ENCODE measurements at regions not wholly inside any gene's neighbourhood (a gene's known extent, or its start where the extent isn't known, plus 50 kb on each side); places are given as distances from the start of the nearest gene placed in this dataset.
"Not testable (repeated sequence)": the region's sequence is repeated elsewhere in the genome, so short reads cannot be mapped to it uniquely, and the experiment has no call there.

DNA sequence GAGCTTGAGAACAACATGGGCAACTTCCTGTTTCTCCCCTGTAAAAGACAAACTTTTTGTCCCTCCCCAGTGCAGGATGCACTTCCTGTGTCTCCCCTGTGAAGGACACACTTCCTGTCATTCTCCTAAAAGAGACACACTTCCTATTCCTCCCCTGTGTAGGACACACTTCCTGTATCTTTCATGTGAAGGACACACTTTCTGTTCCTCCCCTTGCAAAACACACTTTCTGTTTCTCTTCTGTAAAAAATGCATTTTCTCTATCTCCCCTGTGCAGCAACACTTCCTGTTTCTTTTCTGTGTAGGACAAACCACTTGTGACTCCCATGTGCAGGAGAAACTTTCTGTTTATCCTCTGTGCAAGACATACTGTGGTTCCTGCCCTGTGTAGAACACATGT, 488.6 kb upstream of the USP9Y start:
- H3K27ac Mint-ChIP-seq = no peak overlapping the region
- H3K4me1 Mint-ChIP-seq (ENCODE audit: low read depth) = peaks cover 53% of the 10 kb centered on the region
- no peak overlapping the region for H3K4me3 Mint-ChIP-seq
- H3K36me3 Mint-ChIP-seq (ENCODE audit: low read depth) = peaks cover 41% of the 10 kb centered on the region
- H3K9me3 Mint-ChIP-seq = peaks cover 52% of the 10 kb centered on the region
- no peaks in the 10 kb centered on the region for H3K27me3 Mint-ChIP-seq

DNA sequence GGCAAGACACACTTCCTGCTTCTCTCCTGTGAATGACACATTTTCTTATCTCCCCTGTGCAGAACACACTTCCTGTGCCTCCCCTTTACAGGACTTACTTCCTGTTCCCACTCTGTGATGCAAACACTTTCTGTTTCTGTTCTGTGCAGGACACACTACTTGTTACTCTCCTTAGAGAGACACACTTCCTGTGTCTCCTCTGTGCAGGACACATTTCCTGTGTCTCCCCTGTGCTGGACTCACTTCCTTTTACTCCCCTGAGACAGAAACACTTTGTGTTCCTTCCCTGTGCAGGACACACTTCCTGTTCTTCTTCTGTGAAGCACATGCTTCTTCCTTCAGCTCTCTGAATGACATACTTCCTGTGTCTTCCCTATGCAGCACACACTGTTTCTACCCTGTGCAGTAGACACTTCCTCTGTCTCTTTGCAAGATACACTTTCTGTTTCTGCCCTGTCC, 485.4 kb upstream of the USP9Y start:
- H3K4me1 Mint-ChIP-seq (ENCODE audit: low read depth) = peaks cover 58% of the 10 kb centered on the region
- peaks cover 41% of the 10 kb centered on the region for H3K36me3 Mint-ChIP-seq (ENCODE audit: low read depth)
- peak overlapping the region; percentile 73 for H3K27ac Mint-ChIP-seq
- H3K27me3 Mint-ChIP-seq = no peaks in the 10 kb centered on the region
- H3K9me3 Mint-ChIP-seq = peaks cover 56% of the 10 kb centered on the region
- peak overlapping the region; percentile 53 for H3K4me3 Mint-ChIP-seq

DNA sequence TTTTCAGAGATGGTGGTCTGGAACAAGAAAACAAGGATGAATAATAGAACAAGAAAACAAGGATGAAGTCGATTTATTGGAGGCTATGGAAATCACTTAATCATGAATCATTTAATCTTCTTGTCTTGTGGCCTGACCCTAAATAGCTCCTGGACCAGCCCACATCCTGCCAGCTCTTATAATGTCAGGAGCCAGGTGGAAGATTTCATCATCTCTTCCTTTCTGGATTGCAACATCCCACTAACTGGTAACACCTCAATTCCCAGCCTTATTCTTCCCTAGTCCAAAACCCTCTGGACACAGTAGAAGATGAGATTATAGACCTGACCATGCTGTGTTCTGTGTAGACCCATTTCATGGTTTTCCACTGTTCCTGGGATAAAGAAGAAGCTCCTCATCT, 470.1 kb upstream of the USP9Y start:
- Mint-ChIP-seq H3K36me3 (ENCODE audit: low read depth) (no peaks in the 10 kb centered on the region), H3K4me3 (no peak overlapping the region), H3K9me3 (no peaks in the 10 kb centered on the region)

DNA sequence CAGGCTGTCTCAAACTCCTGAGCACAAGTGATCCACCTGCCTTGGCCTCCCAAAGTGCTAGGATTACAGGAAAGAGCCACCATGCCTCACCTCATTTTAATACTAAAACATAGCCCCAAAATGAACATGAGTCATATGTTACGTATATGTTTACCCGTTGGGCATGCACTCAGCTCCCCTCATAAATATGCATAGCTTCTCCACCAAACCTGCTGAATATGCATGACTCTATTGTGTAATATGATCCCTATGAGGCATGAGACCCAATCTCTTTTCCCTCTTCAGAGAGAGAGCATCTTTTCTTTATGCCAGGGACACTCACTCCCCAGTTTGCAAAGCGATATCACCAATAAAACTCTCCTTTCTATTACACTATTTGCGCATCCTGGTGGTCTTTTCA, 464.6 kb upstream of the USP9Y start:
- no peaks in the 10 kb centered on the region for H3K4me1 Mint-ChIP-seq (ENCODE audit: low read depth)
- H3K4me3 Mint-ChIP-seq = no peak overlapping the region
- no peaks in the 10 kb centered on the region for H3K9me3 Mint-ChIP-seq
- H3K27me3 Mint-ChIP-seq = no peaks in the 10 kb centered on the region
- no peak overlapping the region for H3K27ac Mint-ChIP-seq
- no peaks in the 10 kb centered on the region for H3K36me3 Mint-ChIP-seq (ENCODE audit: low read depth)

More for the DNA sequence above, 470.1 kb upstream of the USP9Y start:
- H3K27me3 Mint-ChIP-seq = no peaks in the 10 kb centered on the region
- no peak overlapping the region for H3K27ac Mint-ChIP-seq
- no peaks in the 10 kb centered on the region for H3K4me1 Mint-ChIP-seq (ENCODE audit: low read depth)

DNA sequence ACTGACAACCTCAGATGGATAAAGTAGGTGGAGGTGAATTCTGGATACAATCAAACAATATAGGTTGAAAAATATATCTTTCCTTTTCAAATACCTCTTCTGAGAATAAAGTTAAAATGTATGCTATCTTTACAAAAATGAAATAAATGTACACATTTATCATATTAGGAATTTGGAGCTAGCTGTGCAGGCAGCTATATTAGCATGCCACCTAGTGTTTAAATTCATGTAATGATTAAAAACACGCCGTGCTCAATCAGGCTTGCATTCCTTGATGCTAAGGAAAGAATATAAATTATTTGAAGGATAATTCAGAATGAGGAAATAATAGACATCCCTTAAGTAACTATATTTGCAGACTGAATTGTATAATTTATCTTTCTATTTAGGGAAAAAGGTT, 460.7 kb upstream of the USP9Y start:
- not testable (repeated sequence) for H3K9me3 Mint-ChIP-seq; H3K36me3 Mint-ChIP-seq (ENCODE audit: low read depth); H3K4me1 Mint-ChIP-seq (ENCODE audit: low read depth); H3K4me3 Mint-ChIP-seq; H3K27me3 Mint-ChIP-seq; H3K27ac Mint-ChIP-seq

DNA sequence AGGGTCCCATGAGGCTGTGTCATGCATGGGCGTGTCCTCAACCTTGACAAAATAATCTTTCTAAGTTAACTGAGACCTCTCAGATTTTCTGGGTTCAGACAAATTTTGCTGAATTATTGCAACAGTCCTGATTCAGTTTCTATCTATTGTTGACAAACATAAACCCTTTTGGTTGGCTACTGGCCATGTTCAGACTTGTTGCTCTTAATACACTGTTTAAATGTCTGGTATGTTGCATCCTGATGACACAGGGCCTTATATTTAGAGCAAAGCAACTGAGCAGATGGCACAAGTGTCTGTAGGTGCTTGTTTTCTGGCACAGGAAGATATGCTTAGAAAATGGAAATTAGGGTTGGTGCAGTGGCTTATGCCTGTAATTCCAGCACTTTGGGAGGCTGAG, 456.9 kb upstream of the USP9Y start:
- Mint-ChIP-seq H3K36me3 (ENCODE audit: low read depth) (no peaks in the 10 kb centered on the region), H3K27ac (no peak overlapping the region), H3K9me3 (no peaks in the 10 kb centered on the region), H3K4me1 (ENCODE audit: low read depth) (no peaks in the 10 kb centered on the region), H3K27me3 (no peaks in the 10 kb centered on the region), H3K4me3 (no peak overlapping the region)

DNA sequence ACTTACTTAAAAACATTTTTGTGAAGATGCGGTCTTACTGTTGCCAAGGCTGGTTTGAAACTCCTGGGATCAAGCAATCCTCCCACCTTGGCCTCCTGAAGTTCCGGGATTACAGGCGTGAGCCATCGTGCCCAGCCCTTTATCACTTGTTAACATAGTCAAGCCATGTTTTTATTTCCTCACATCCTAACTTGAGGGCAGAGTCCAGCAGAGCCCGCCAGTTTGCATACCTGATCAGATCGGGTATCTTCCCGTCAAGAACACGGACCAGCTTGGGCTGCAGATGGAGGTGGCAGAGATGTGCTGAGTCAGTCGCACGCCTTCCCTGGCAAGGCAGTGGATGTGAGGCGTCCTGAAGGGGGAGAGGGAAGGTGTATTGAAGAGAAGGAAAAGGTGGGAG, 447.3 kb upstream of the USP9Y start:
- H3K36me3 Mint-ChIP-seq (ENCODE audit: low read depth) = no peaks in the 10 kb centered on the region
- no peak overlapping the region for H3K4me3 Mint-ChIP-seq
- H3K27me3 Mint-ChIP-seq = peaks cover 7% of the 10 kb centered on the region
- H3K27ac Mint-ChIP-seq = no peak overlapping the region
- peaks cover 7% of the 10 kb centered on the region for H3K4me1 Mint-ChIP-seq (ENCODE audit: low read depth)
- no peaks in the 10 kb centered on the region for H3K9me3 Mint-ChIP-seq

DNA sequence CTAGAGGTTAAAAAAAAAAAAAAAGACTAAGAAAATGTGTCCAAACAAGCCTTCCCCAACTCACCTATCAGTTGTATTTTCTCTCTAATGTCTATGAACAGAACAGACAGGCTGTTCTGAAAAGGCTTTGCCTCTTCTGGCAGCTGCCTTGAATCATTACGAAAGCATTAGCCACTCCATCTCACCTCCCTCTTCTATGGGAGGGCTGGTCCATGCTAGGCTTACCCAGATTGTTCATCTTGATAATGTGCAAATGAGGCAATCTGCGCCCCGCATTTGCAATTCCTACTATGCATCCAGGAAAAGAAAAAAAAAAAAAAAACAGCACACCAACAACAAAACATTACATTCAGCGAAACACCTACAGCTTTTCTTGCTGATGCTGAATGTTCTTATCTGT, 429.9 kb upstream of the USP9Y start:
- no peaks in the 10 kb centered on the region for H3K9me3 Mint-ChIP-seq
- H3K4me3 Mint-ChIP-seq = no peak overlapping the region
- H3K36me3 Mint-ChIP-seq (ENCODE audit: low read depth) = no peaks in the 10 kb centered on the region
- H3K4me1 Mint-ChIP-seq (ENCODE audit: low read depth) = no peaks in the 10 kb centered on the region
- no peak overlapping the region for H3K27ac Mint-ChIP-seq
- H3K27me3 Mint-ChIP-seq = no peaks in the 10 kb centered on the region

DNA sequence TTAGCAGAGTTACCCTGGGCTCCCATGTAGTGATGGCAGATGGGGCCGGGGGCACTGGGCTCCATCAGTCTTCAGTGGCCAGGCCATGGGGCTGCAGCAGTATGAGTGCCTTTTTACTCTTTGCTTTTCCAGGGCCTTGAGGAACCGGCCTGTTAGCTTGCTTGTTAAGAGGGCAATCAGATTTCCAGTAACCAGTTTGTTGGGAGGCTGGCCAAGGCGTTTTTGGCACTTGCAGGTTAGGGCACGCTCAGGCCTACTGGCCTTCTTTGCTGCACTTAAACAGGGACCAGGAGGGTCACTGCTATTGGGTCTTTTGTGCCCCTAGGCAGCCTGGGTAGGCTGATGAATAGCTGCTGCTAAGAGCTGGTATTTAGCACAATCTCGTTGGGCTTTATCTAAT, 415.4 kb upstream of the USP9Y start:
- H3K36me3 Mint-ChIP-seq (ENCODE audit: low read depth) = no peaks in the 10 kb centered on the region
- H3K27me3 Mint-ChIP-seq = peaks cover 2% of the 10 kb centered on the region
- no peaks in the 10 kb centered on the region for H3K9me3 Mint-ChIP-seq
- no peak overlapping the region for H3K27ac Mint-ChIP-seq
- no peak overlapping the region for H3K4me3 Mint-ChIP-seq
- H3K4me1 Mint-ChIP-seq (ENCODE audit: low read depth) = peaks cover 11% of the 10 kb centered on the region

DNA sequence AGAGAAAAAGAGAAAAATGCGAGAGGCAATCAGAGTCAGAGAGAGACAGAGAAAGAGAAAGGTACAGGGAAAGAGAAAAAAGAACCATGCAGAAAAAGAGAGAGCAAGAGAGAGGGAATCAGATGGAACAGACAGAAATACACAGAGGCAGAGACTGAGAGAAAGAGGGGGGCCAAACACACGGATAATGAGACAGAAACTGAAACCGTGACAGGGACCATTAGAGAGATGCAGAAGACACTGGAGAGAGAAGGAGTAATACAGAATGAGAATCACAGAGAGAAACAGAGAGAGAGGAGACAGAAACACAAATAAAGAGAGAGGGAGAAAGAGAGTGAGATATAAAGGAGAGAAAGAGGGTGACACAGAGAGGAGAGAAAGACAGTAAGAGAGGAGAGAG, 412.1 kb upstream of the USP9Y start:
- no peaks in the 10 kb centered on the region for H3K36me3 Mint-ChIP-seq (ENCODE audit: low read depth)
- no peaks in the 10 kb centered on the region for H3K9me3 Mint-ChIP-seq
- peaks cover 11% of the 10 kb centered on the region for H3K4me1 Mint-ChIP-seq (ENCODE audit: low read depth)
- peak overlapping the region; percentile 69 for H3K27ac Mint-ChIP-seq
- H3K27me3 Mint-ChIP-seq = peaks cover 2% of the 10 kb centered on the region
- peak overlapping the region; percentile 44 for H3K4me3 Mint-ChIP-seq

DNA sequence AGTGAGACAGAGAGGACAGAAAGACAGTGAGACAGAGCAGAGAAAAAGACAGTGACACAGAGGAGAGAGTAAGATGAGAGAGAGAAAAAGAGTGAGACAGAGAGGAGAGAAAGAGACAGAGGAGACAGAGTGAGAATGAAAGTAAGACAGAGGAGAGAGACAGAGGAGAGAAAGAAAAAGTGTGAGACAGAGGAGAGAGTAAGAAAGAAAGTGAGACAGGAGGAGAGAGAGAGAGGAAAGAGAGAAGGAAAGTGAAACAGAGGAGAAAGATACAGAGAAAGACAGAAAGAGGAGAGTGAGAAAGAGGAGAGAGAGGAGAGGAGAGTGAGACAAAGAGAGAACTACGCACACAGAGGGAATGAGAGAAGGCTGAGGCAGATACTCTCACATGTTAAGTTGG, 411.6 kb upstream of the USP9Y start:
- H3K4me1 Mint-ChIP-seq (ENCODE audit: low read depth) = peaks cover 11% of the 10 kb centered on the region
- peaks cover 2% of the 10 kb centered on the region for H3K27me3 Mint-ChIP-seq
- no peaks in the 10 kb centered on the region for H3K36me3 Mint-ChIP-seq (ENCODE audit: low read depth)
- peak overlapping the region; percentile 69 for H3K27ac Mint-ChIP-seq
- no peaks in the 10 kb centered on the region for H3K9me3 Mint-ChIP-seq
- H3K4me3 Mint-ChIP-seq = peak overlapping the region; percentile 44

DNA sequence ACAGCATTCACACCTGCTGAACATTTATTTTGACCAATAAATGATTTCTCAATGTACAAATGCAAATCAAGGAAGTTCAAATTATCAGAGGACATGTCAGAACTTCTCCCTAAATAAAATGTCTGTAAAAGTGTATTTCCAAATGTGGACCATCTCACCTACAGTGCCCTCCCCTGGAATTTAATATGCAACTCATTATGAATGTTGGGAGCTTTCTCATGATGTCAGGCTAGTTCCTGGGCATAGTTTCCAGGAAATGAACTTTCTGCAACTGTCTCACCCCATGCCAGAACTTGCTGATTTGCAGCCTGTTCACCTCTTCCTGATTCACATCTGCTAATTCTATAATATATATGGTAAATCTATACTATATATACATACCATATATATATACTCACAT, 408.5 kb upstream of the USP9Y start:
- Mint-ChIP-seq H3K9me3 (no peaks in the 10 kb centered on the region), H3K36me3 (ENCODE audit: low read depth) (no peaks in the 10 kb centered on the region), H3K4me3 (no peak overlapping the region), H3K27ac (no peak overlapping the region), H3K4me1 (ENCODE audit: low read depth) (peaks cover 11% of the 10 kb centered on the region), H3K27me3 (no peaks in the 10 kb centered on the region)

DNA sequence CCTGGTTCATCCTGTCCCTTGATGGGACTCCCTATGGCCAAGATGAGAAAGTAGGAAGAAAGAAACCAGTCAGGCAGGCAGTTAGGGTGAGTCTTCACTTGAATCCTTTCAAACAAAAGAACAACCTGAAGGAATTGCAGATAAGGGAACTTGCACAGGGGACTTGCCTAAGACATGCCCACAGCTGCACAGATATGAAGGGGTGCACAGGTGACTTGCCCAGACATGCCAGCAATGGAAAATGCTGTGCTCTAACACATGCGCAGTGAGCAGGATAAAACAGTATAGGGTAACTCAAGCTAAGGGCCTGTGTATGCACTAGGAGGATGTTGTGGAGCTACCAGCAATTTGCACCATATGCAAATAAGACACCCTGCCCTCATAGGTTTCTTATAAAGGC, 404.6 kb upstream of the USP9Y start:
- H3K4me1 Mint-ChIP-seq (ENCODE audit: low read depth) = no peaks in the 10 kb centered on the region
- no peaks in the 10 kb centered on the region for H3K9me3 Mint-ChIP-seq
- H3K27me3 Mint-ChIP-seq = no peaks in the 10 kb centered on the region
- H3K36me3 Mint-ChIP-seq (ENCODE audit: low read depth) = no peaks in the 10 kb centered on the region
- no peak overlapping the region for H3K4me3 Mint-ChIP-seq
- no peak overlapping the region for H3K27ac Mint-ChIP-seq

DNA sequence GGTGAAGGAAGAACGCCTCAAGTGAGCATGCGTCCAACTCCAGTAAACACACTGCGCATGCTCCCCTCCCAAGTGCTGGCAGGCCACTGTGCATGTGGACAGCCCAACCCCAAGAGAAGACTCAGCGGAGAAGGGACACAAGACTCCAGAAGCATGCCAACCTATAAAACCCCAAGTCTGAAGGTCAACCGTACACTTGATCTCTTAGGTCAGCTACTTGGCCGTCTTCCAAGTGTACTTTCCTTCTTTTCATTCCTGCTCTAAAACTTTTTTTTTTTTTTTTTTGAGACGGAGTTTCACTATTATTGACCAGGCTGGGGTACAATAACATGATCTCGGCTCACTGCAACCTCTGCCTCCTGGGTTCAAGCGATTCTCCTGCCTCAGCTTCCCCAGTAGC, 401.2 kb upstream of the USP9Y start:
- H3K27me3 Mint-ChIP-seq, H3K9me3 Mint-ChIP-seq, H3K27ac Mint-ChIP-seq: not testable (repeated sequence)

DNA sequence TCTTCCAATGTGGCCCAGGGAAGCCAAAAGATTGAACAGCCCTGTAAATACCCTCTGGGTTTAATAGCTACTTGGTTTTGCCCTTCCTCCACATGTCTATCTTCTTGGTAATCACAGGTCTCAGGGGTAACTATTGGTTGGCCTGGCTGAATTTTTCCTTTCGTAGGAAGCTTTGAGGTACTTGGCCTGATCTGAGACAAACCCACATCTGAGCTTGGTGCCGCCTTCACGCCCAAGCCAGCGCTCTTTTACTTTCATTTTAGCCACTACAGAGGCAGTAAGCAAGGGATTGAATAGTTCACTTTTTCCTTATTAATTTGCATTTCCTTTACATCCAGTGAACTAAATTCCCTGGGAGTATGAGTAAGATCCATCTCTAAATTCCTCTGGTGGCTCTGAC, 397.6 kb upstream of the USP9Y start:
- Mint-ChIP-seq H3K36me3 (ENCODE audit: low read depth) (no peaks in the 10 kb centered on the region), H3K4me3 (peak overlapping the region; percentile 66), H3K4me1 (ENCODE audit: low read depth) (peaks cover 12% of the 10 kb centered on the region), H3K27me3 (no peaks in the 10 kb centered on the region), H3K9me3 (peaks cover 7% of the 10 kb centered on the region), H3K27ac (peak overlapping the region; percentile 74)

More for the DNA sequence above, 401.2 kb upstream of the USP9Y start:
- H3K4me1 Mint-ChIP-seq (ENCODE audit: low read depth); H3K4me3 Mint-ChIP-seq; H3K36me3 Mint-ChIP-seq (ENCODE audit: low read depth): not testable (repeated sequence)

DNA sequence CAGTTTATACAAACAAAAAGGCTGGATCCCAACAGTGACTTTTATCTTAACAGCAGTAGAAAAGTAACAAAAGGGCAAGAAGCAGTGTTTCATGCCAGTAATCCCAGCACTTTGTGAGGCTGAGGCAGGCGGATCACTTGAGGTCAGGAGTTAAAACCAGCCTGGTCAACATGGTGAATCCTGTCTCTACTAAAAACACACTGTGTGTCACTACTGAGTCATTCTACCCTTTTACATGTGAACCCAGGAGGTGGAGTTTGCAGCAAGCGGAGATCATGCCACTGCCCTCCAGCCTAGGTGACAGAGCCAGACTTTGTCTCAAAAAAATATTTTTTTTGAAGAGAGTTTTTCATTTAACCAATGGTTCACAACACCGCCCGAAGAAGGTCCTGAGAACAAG, 395.6 kb upstream of the USP9Y start:
- Mint-ChIP-seq H3K36me3 (ENCODE audit: low read depth) (no peaks in the 10 kb centered on the region), H3K27me3 (no peaks in the 10 kb centered on the region), H3K27ac (no peak overlapping the region), H3K9me3 (peaks cover 7% of the 10 kb centered on the region), H3K4me3 (no peak overlapping the region), H3K4me1 (ENCODE audit: low read depth) (peaks cover 12% of the 10 kb centered on the region)

DNA sequence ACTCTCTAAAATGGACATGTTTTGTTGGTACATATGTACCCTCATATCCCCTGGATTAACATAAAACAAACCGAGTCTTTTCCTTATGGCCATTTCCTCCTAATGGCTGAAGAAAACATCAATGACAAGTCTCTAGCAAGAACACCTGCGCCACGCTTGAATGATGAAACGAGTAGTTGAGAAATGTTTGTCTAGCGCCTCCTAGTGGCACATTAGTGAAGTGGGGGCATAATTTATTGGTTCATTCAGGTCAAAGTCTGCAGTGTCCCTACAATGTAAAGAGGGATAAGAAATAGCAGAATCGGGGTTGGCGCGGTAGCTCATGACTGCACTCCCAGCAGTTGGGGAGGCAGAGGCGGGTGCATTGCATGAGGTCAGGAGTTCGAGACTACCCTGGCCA, 391.8 kb upstream of the USP9Y start:
- Mint-ChIP-seq H3K27me3 (no peaks in the 10 kb centered on the region), H3K4me1 (ENCODE audit: low read depth) (peaks cover 4% of the 10 kb centered on the region), H3K27ac (no peak overlapping the region), H3K4me3 (no peak overlapping the region), H3K36me3 (ENCODE audit: low read depth) (no peaks in the 10 kb centered on the region), H3K9me3 (peaks cover 7% of the 10 kb centered on the region)
